ENCODE measurements at regions not wholly inside any gene's neighbourhood (a gene's known extent, or its start where the extent isn't known, plus 50 kb on each side); places are given as distances from the start of the nearest gene placed in this dataset.

GRCh38 chr20:4560667-4561066 is 125.6 kb upstream of the PRNP start:
- Mint-ChIP-seq H3K27ac (no peak overlapping the region), H3K36me3 (no peaks in the 10 kb centered on the region), H3K4me1 (peaks cover 0 to 6% of the 10 kb centered on the region in 2 donors), H3K4me3 (no peak overlapping the region), H3K27me3 (peaks cover 28 to 43% of the 10 kb centered on the region in 2 donors), H3K9me3 (peaks cover 5% of the 10 kb centered on the region in 2 donors)
- ATAC-seq (replicated peaks) (no peak), DNase-seq (no peak)

DNA sequence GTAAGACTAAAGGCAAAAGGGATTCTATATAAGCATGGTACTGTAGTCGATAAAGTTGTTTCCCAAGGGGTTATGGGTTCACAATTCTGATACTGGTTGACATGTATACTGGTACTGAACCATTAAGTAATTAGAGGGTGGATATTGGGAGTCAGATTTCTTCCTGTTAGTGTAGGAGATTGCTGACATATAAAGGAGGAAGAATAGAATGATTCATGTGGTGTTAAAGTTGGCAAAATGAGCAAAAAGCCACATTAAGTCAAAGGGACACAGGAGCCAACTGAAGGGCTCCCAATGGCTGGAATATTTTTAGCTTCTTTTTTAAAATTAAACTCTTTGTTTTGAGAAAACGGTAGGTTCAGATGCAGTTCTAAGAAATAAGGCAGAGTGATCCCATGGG is 126.3 kb upstream of the PRNP start:
- DNase-seq = no peak
- Mint-ChIP-seq H3K4me3 (no peak overlapping the region), H3K4me1 (peaks cover 0 to 6% of the 10 kb centered on the region in 2 donors), H3K27me3 (peaks cover 34 to 41% of the 10 kb centered on the region in 2 donors), H3K9me3 (peaks cover 5% of the 10 kb centered on the region in 2 donors), H3K27ac (no peak overlapping the region), H3K36me3 (no peaks in the 10 kb centered on the region)
- ATAC-seq (replicated peaks) = no peak

DNA sequence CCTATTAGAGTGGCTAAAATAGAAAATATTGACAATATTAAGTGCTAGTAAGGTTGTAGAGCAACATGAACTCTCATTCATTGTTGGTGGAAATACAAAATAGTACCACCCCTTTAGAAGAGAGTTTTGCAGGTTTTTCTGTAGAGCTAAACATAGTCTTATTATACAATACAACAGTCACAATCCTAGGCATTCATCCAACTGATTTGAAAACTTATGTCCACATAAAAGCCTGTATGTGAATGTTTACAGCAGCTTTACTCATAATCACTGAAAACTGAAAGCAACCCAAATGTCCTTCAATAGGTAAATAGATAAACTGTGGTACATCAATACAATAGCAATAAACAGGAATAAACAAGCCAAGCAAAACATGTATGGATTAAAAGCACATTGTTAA is 127.2 kb upstream of the PRNP start:
- DNase-seq (no peak), ATAC-seq (replicated peaks) (no peak)
- H3K4me3 Mint-ChIP-seq = no peak overlapping the region
- no peaks in the 10 kb centered on the region for H3K36me3 Mint-ChIP-seq
- H3K27me3 Mint-ChIP-seq = peaks cover 30 to 41% of the 10 kb centered on the region in 2 donors
- H3K27ac Mint-ChIP-seq = no peak overlapping the region
- H3K9me3 Mint-ChIP-seq = no peaks in the 10 kb centered on the region
- peaks cover 0 to 6% of the 10 kb centered on the region in 2 donors for H3K4me1 Mint-ChIP-seq

DNA sequence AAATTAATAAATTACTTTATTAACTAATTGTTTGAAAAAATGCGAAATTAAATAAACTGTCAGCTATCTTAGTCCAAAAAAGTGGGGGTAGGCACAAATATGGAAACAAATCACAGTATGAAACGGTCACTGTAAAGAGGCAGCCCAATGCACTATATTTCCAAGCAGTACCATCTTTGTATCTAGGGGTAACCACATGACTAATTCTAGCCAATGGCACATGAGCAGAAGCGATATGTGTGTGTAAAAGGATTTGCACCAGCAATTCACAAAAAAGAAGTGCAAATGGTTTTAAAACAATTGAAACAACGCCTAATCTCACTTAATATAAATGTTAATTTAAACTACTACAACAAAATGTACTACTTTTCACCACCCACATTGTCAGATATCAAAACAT is 129.5 kb upstream of the PRNP start:
- Mint-ChIP-seq H3K36me3 (no peaks in the 10 kb centered on the region), H3K27me3 (peaks cover 34 to 38% of the 10 kb centered on the region in 2 donors), H3K27ac (no peak overlapping the region), H3K4me3 (no peak overlapping the region), H3K9me3 (no peaks in the 10 kb centered on the region), H3K4me1 (no peaks in the 10 kb centered on the region)
- no peak for DNase-seq
- ATAC-seq (replicated peaks) = no peak

- no peak overlapping the region for H3K27ac Mint-ChIP-seq
- ATAC-seq (replicated peaks) (no peak), DNase-seq (no peak)
- no peaks in the 10 kb centered on the region for H3K4me1 Mint-ChIP-seq
- H3K9me3 Mint-ChIP-seq = no peaks in the 10 kb centered on the region
- H3K27me3 Mint-ChIP-seq = peaks cover 33 to 39% of the 10 kb centered on the region in 2 donors
- no peak overlapping the region for H3K4me3 Mint-ChIP-seq
- no peaks in the 10 kb centered on the region for H3K36me3 Mint-ChIP-seq
These were observed 130.9 kb upstream of the PRNP start for GRCh38 chr20:4555188-4555890.

- no peak overlapping the region for H3K27ac Mint-ChIP-seq
- DNase-seq (no peak), ATAC-seq (replicated peaks) (no peak)
- peaks cover 0 to 5% of the 10 kb centered on the region in 2 donors for H3K9me3 Mint-ChIP-seq
- H3K27me3 Mint-ChIP-seq = peaks cover 38 to 46% of the 10 kb centered on the region in 2 donors
- no peak overlapping the region for H3K4me3 Mint-ChIP-seq
- H3K4me1 Mint-ChIP-seq = no peaks in the 10 kb centered on the region
- no peaks in the 10 kb centered on the region for H3K36me3 Mint-ChIP-seq
These were observed 131.9 kb upstream of the PRNP start for GRCh38 chr20:4554346-4554745.

- peaks cover 37 to 50% of the 10 kb centered on the region in 2 donors for H3K27me3 Mint-ChIP-seq
- no peak for DNase-seq
These were observed 134.1 kb upstream of the PRNP start for GRCh38 chr20:4552075-4552640.

GRCh38 chr20:4550740-4551139 is 135.5 kb upstream of the PRNP start:
- Mint-ChIP-seq H3K27ac (no peak overlapping the region), H3K4me1 (no peaks in the 10 kb centered on the region), H3K36me3 (no peaks in the 10 kb centered on the region), H3K9me3 (peaks cover 3 to 7% of the 10 kb centered on the region in 2 donors), H3K4me3 (no peak overlapping the region), H3K27me3 (peaks cover 47 to 56% of the 10 kb centered on the region in 2 donors)
- DNase-seq = no peak
- no peak for ATAC-seq (replicated peaks)

More at GRCh38 chr20:4552075-4552640, 134.1 kb upstream of the PRNP start:
- Mint-ChIP-seq H3K36me3 (no peaks in the 10 kb centered on the region), H3K4me1 (no peaks in the 10 kb centered on the region), H3K9me3 (peaks cover 3 to 7% of the 10 kb centered on the region in 2 donors), H3K4me3 (no peak overlapping the region), H3K27ac (no peak overlapping the region)
- ATAC-seq (replicated peaks) = no peak

GRCh38 chr20:4549711-4550259 is 136.5 kb upstream of the PRNP start:
- peaks cover 41 to 57% of the 10 kb centered on the region in 2 donors for H3K27me3 Mint-ChIP-seq
- ATAC-seq (replicated peaks) (no peak), DNase-seq (no peak)
- no peaks in the 10 kb centered on the region for H3K4me1 Mint-ChIP-seq
- peaks cover 3 to 7% of the 10 kb centered on the region in 2 donors for H3K9me3 Mint-ChIP-seq
- no peak overlapping the region for H3K27ac Mint-ChIP-seq
- H3K36me3 Mint-ChIP-seq = no peaks in the 10 kb centered on the region
- H3K4me3 Mint-ChIP-seq = no peak overlapping the region

DNA sequence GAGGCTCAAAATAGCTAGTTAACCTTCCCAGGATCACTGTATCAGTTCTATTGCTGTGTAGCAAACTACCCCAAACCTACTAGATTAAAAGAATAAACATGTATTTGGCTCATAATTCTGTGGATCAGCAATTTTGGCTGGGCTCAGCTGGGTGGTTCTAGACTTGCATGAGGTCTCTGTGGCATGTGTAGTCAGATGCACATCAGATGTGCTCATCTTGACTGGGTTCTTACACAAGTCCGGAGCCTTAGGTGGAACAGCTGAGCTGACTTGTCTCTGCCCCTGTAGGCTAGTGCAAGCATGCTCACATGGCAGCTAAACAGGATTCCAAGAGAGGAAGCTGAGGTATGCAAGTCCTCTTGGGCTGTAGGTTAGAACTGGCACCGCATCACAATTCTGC is 137.7 kb upstream of the PRNP start:
- Mint-ChIP-seq H3K4me3 (no peak overlapping the region), H3K27ac (no peak overlapping the region), H3K9me3 (peaks cover 3 to 7% of the 10 kb centered on the region in 2 donors), H3K27me3 (peaks cover 43 to 54% of the 10 kb centered on the region in 2 donors), H3K36me3 (no peaks in the 10 kb centered on the region), H3K4me1 (no peaks in the 10 kb centered on the region)
- ATAC-seq (replicated peaks) = no peak
- DNase-seq = no peak

GRCh38 chr20:4546786-4547185 is 139.5 kb upstream of the PRNP start:
- Mint-ChIP-seq H3K4me3 (no peak overlapping the region), H3K36me3 (no peaks in the 10 kb centered on the region), H3K9me3 (peaks cover 3 to 7% of the 10 kb centered on the region in 2 donors), H3K4me1 (no peaks in the 10 kb centered on the region), H3K27me3 (peaks cover 40 to 50% of the 10 kb centered on the region in 2 donors), H3K27ac (no peak overlapping the region)
- no peak for ATAC-seq (replicated peaks)
- no peak for DNase-seq

DNA sequence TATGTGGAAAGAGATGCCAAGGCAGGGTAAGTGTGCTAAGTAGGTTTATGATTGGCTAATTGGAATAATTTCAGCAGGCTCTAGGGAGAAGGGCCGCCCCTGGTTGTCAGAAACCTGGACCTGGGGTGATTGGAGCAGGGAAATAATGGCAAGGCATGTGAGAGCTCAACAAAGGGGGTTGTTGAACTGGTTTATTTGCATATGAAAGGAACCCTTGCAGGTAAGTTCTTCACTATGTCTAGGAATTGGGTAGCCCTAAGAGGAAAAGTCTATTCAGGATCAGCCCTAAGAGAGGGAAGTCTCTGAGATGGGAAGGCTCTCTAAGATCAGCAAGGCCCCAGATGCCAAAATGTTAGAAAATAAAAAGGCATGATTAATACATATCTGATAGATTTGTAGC is 139.9 kb upstream of the PRNP start:
- Mint-ChIP-seq H3K4me3 (no peak overlapping the region), H3K27ac (no peak overlapping the region), H3K36me3 (no peaks in the 10 kb centered on the region), H3K9me3 (peaks cover 3 to 7% of the 10 kb centered on the region in 2 donors), H3K4me1 (no peaks in the 10 kb centered on the region), H3K27me3 (peaks cover 40 to 53% of the 10 kb centered on the region in 2 donors)
- DNase-seq (no peak), ATAC-seq (replicated peaks) (no peak)

GRCh38 chr20:4545526-4545925 is 140.7 kb upstream of the PRNP start:
- H3K27ac Mint-ChIP-seq = no peak overlapping the region
- no peaks in the 10 kb centered on the region for H3K36me3 Mint-ChIP-seq
- no peak overlapping the region for H3K4me3 Mint-ChIP-seq
- ATAC-seq (replicated peaks) (no peak), DNase-seq (no peak)
- H3K27me3 Mint-ChIP-seq = peaks cover 39 to 56% of the 10 kb centered on the region in 2 donors
- no peaks in the 10 kb centered on the region for H3K4me1 Mint-ChIP-seq
- H3K9me3 Mint-ChIP-seq = peaks cover 3 to 7% of the 10 kb centered on the region in 2 donors

- H3K27me3 Mint-ChIP-seq = peaks cover 32 to 50% of the 10 kb centered on the region in 2 donors
- no peak for DNase-seq
These were observed 141.5 kb upstream of the PRNP start for GRCh38 chr20:4544765-4545164.

GRCh38 chr20:4542270-4542669 is 144.0 kb upstream of the PRNP start:
- Mint-ChIP-seq H3K4me3 (no peak overlapping the region), H3K9me3 (no peaks in the 10 kb centered on the region), H3K27ac (no peak overlapping the region), H3K4me1 (no peaks in the 10 kb centered on the region), H3K36me3 (no peaks in the 10 kb centered on the region), H3K27me3 (peaks cover 31 to 55% of the 10 kb centered on the region in 2 donors)
- DNase-seq = no peak
- ATAC-seq (replicated peaks) = no peak

More at GRCh38 chr20:4544765-4545164, 141.5 kb upstream of the PRNP start:
- no peak overlapping the region for H3K4me3 Mint-ChIP-seq
- ATAC-seq (replicated peaks) = no peak
- no peaks in the 10 kb centered on the region for H3K36me3 Mint-ChIP-seq
- peaks cover 3 to 6% of the 10 kb centered on the region in 2 donors for H3K9me3 Mint-ChIP-seq
- no peaks in the 10 kb centered on the region for H3K4me1 Mint-ChIP-seq
- no peak overlapping the region for H3K27ac Mint-ChIP-seq
